ENCODE measurements at regions not wholly inside any gene's neighbourhood (a gene's known extent, or its start where the extent isn't known, plus 50 kb on each side); places are given as distances from the start of the nearest gene placed in this dataset.

GRCh38 chr9:85249313-85249621 lies 492.5 kb downstream of the AGTPBP1 start:
- DNase-seq = no peak

- DNase-seq = no peak
Observed at GRCh38 chr9:85248514-85249312, 493.0 kb downstream of the AGTPBP1 start.

- DNase-seq = no peak
Observed at GRCh38 chr9:85246541-85246940, 495.2 kb downstream of the AGTPBP1 start.

GRCh38 chr9:85244856-85245255 lies 496.9 kb downstream of the AGTPBP1 start:
- DNase-seq = no peak

- no peak for DNase-seq
Observed at GRCh38 chr9:85243977-85244376, 497.8 kb downstream of the AGTPBP1 start.

- DNase-seq = no peak
Observed at GRCh38 chr9:85237478-85237877, 504.3 kb downstream of the AGTPBP1 start.

- no peak for DNase-seq
Observed at GRCh38 chr9:85230081-85230480, 511.7 kb downstream of the AGTPBP1 start.

GRCh38 chr9:85228111-85228855 lies 513.5 kb downstream of the AGTPBP1 start:
- DNase-seq = no peak

- DNase-seq = no peak
Observed at GRCh38 chr9:85225180-85225579, 516.6 kb downstream of the AGTPBP1 start.

- DNase-seq = no peak
Observed at GRCh38 chr9:85224729-85225128, 517.0 kb downstream of the AGTPBP1 start.

- no peak for DNase-seq
Observed at GRCh38 chr9:85224301-85224700, 517.5 kb downstream of the AGTPBP1 start.

GRCh38 chr9:85223506-85224125 lies 518.1 kb downstream of the AGTPBP1 start:
- no peak for DNase-seq

GRCh38 chr9:85216601-85217000 lies 525.2 kb downstream of the AGTPBP1 start:
- no peak for DNase-seq

- DNase-seq = no peak
Observed at GRCh38 chr9:85215961-85216360, 525.8 kb downstream of the AGTPBP1 start.

- no peak for DNase-seq
Observed at GRCh38 chr9:85215416-85215815, 526.3 kb downstream of the AGTPBP1 start.

GRCh38 chr9:85213650-85214607 lies 527.8 kb downstream of the AGTPBP1 start:
- no peak for DNase-seq

- no peak for DNase-seq
Observed at GRCh38 chr9:85212887-85213286, 528.9 kb downstream of the AGTPBP1 start.

GRCh38 chr9:85212209-85212608 lies 529.5 kb downstream of the AGTPBP1 start:
- no peak for DNase-seq

- DNase-seq = no peak
Observed at GRCh38 chr9:85208666-85209065, 533.1 kb downstream of the AGTPBP1 start.

GRCh38 chr9:85204176-85204575 lies 534.6 kb downstream of the NTRK2 start:
- DNase-seq = no peak

- peak; percentile 44 for DNase-seq
Observed at GRCh38 chr9:85202596-85202995, 533.1 kb downstream of the NTRK2 start.

GRCh38 chr9:85200726-85201404 lies 531.3 kb downstream of the NTRK2 start:
- no peak for DNase-seq
